Activated CD8-positive, alpha-beta T cell treated with anti-CD3 and anti-CD28 coated beads, Interleukin-2, amount 10 ng/mL, durations not matched to agents 7 days and 5 days (primary cell): ENCODE measurements at regions not wholly inside any gene's neighbourhood (a gene's known extent, or its start where the extent isn't known, plus 50 kb on each side); places are given as distances from the start of the nearest gene placed in this dataset.

Experiments used
- ATAC-seq: fragments of 150-1000 bp; cut with Tn5 transposase; one replicate; pipeline ENCODE4 v1.10.0; 2021; ENCODE audit warnings: moderate library complexity
- CTCF ChIA-PET: fragments of 350-600 bp; sonication (Branson Sonifier 250); formaldehyde crosslinking; loops from one replicate; lab custom pipeline; 2021; ENCODE audit warnings: antibody characterized with exemption; lab: Charles Lee
- POLR2A ChIA-PET: fragments of 350-600 bp; sonication (Branson Sonifier 250); formaldehyde crosslinking; loops from one replicate; lab custom pipeline; 2021; ENCODE audit warnings: antibody characterized with exemption; lab: Charles Lee
- DNase-seq: peaks from one replicate; pipeline ENCODE4 v3.0.0-alpha.2; 2020
- H3K27ac Mint-ChIP-seq: one replicate; pipeline ENCODE4 v1.8.0; 2021; ENCODE audit warnings: mild to moderate bottlenecking, mixed read lengths
- H3K27me3 Mint-ChIP-seq: one replicate; pipeline ENCODE4 v1.8.0; 2021; ENCODE audit warnings: low read depth, mixed read lengths
- H3K36me3 Mint-ChIP-seq: one replicate; pipeline ENCODE4 v1.8.0; 2021; ENCODE audit warnings: low read depth, mixed read lengths
- H3K4me1 Mint-ChIP-seq: one replicate; pipeline ENCODE4 v1.8.0; 2021; ENCODE audit warnings: low read depth, mixed read lengths
- H3K4me3 Mint-ChIP-seq: one replicate; pipeline ENCODE4 v1.8.0; 2021; ENCODE audit warnings: mild to moderate bottlenecking, mixed read lengths
- H3K9me3 Mint-ChIP-seq: one replicate; pipeline ENCODE4 v1.8.0; 2022; ENCODE audit warnings: mixed read lengths; ENCODE audit not compliant: insufficient read depth

DNA sequence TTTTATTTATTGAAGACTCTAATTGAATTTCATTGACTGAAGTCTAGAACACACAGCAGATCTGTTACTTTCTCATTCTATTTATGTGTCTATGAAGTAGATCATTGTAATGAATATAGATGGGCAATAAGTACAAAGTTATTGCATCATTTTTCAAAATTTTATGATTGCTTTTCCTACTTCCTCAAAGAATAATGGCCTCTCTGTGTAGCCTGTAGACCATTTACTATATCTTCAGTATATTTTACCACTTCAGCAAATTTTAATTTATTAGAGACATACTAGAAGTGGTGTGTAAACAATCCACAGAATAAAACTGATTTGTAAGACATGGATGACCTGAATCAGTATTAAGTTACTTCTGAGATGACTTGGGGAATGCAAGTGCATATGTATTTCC is 291.7 kb upstream of the FAR2 start:
- CTCF ChIA-PET = no interaction called here
- no peak for DNase-seq
- no peak overlapping the region for H3K4me3 Mint-ChIP-seq
- no peaks in the 10 kb centered on the region for H3K4me1 Mint-ChIP-seq
- no peaks in the 10 kb centered on the region for H3K36me3 Mint-ChIP-seq
- no peak overlapping the region for H3K27ac Mint-ChIP-seq
- POLR2A ChIA-PET = no interaction called here
- no peaks in the 10 kb centered on the region for H3K9me3 Mint-ChIP-seq
- no peak for ATAC-seq
- no peaks in the 10 kb centered on the region for H3K27me3 Mint-ChIP-seq

DNA sequence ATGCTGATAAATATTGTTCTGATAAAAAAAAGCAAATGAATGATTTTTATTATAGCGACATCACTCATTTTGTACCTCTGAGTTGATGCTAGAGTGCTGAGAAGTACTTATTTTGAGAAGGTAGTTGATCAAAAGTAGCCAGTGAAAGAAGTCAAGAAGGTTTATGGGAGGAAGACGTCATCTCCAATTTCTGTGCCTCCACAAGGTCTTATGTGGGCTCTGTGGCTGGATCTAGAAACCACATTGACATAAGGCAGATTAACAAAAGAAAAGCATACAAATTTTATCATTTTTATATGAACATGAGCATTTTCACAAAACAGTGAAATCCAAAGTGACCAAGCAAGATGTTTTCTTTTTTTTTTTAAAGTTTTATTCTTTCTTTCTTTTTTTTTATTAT is 289.5 kb upstream of the FAR2 start:
- Mint-ChIP-seq H3K4me1 (no peaks in the 10 kb centered on the region), H3K27me3 (no peaks in the 10 kb centered on the region), H3K9me3 (no peaks in the 10 kb centered on the region), H3K4me3 (no peak overlapping the region), H3K27ac (no peak overlapping the region), H3K36me3 (no peaks in the 10 kb centered on the region)
- POLR2A ChIA-PET = no interaction called here
- CTCF ChIA-PET = no interaction called here
- ATAC-seq = no peak
- no peak for DNase-seq

GRCh38 chr12:28865776-28866175 is 283.3 kb upstream of the FAR2 start:
- ATAC-seq (no peak), DNase-seq (no peak)
- CTCF ChIA-PET = no interaction called here
- POLR2A ChIA-PET = no interaction called here
- Mint-ChIP-seq H3K27ac (no peak overlapping the region), H3K9me3 (no peaks in the 10 kb centered on the region), H3K36me3 (no peaks in the 10 kb centered on the region), H3K4me1 (no peaks in the 10 kb centered on the region), H3K27me3 (no peaks in the 10 kb centered on the region), H3K4me3 (no peak overlapping the region)

- DNase-seq (no peak), ATAC-seq (no peak)
These were observed 282.8 kb upstream of the FAR2 start for GRCh38 chr12:28866296-28866695.

DNA sequence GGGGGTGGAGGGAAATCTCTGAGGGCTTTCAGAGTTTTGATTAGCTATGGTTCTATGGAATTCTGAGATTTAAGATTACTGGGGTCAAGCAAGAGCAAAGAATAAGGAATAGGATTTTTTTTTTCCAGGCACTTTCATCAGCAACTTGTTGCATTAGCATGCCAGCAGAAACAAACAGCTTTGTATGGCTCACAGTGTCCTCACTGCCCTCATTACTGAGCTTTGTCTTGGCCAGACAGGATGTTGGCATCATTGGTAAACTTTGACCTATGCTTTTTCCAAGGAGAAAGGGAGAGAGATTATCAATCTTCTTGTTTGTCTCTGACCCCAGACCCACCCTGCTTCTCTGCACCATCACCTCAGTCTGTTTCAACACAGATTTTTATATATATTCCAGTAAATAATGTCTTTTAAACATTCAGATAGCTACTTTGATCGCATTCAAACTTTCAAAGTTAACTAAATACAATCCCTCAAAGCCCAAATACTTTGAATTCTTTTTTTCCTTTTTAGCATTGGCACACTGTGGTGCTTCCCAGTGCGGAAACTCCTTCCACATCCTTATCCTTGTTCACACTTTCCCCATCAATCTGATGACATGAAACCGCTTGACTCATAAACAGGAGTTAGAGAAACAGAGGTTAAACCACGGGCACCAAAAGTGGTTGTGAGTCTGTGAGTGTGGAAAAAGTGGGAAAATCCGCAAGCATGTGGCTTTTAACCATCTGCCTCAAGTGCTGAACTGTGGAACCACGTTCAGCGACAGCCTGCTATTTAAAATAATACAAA is 282.2 kb upstream of the FAR2 start:
- no peaks in the 10 kb centered on the region for H3K4me1 Mint-ChIP-seq
- no peak overlapping the region for H3K4me3 Mint-ChIP-seq
- ChIA-PET CTCF (no interaction called here), POLR2A (no interaction called here)
- no peaks in the 10 kb centered on the region for H3K27me3 Mint-ChIP-seq
- ATAC-seq (no peak), DNase-seq (no peak)
- no peaks in the 10 kb centered on the region for H3K9me3 Mint-ChIP-seq
- H3K27ac Mint-ChIP-seq = no peak overlapping the region
- no peaks in the 10 kb centered on the region for H3K36me3 Mint-ChIP-seq

More at GRCh38 chr12:28866296-28866695, 282.8 kb upstream of the FAR2 start:
- ChIA-PET CTCF (no interaction called here), POLR2A (no interaction called here)
- no peaks in the 10 kb centered on the region for H3K4me1 Mint-ChIP-seq
- H3K27me3 Mint-ChIP-seq = no peaks in the 10 kb centered on the region
- no peak overlapping the region for H3K4me3 Mint-ChIP-seq
- H3K36me3 Mint-ChIP-seq = no peaks in the 10 kb centered on the region
- H3K27ac Mint-ChIP-seq = no peak overlapping the region
- H3K9me3 Mint-ChIP-seq = no peaks in the 10 kb centered on the region

- CTCF ChIA-PET = no interaction called here
- Mint-ChIP-seq H3K27ac (no peak overlapping the region), H3K4me3 (no peak overlapping the region), H3K36me3 (no peaks in the 10 kb centered on the region), H3K27me3 (no peaks in the 10 kb centered on the region), H3K4me1 (no peaks in the 10 kb centered on the region), H3K9me3 (no peaks in the 10 kb centered on the region)
- POLR2A ChIA-PET = no interaction called here
- DNase-seq (no peak), ATAC-seq (no peak)
These were observed 280.7 kb upstream of the FAR2 start for GRCh38 chr12:28868414-28868813.

DNA sequence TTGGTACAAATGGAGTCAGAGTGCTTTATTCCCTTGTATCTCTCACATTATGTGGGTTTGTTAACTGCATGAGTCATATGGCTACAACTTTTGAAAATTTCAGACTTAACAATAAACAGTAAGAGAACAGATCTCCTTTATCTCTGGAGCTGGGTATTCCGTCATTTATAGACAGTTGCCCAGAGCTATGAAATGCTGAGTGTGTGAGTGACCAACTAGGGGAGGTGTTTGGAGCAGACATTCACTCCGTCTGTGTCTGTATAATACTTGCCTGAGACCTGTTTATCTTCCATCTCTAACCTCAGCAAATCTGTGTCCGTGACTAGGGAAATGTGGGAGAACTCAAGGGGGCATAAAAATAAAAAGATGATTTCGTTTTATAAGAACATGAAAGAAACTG is 279.9 kb upstream of the FAR2 start:
- Mint-ChIP-seq H3K4me1 (no peaks in the 10 kb centered on the region), H3K27ac (no peak overlapping the region), H3K4me3 (no peak overlapping the region), H3K36me3 (no peaks in the 10 kb centered on the region), H3K9me3 (no peaks in the 10 kb centered on the region), H3K27me3 (no peaks in the 10 kb centered on the region)
- DNase-seq (no peak), ATAC-seq (no peak)
- ChIA-PET CTCF (no interaction called here), POLR2A (interaction anchor here (0.5 kb wide), 1 partner anchor 121 kb away, joined by 4 read pairs; no protein-coding TSS in a partner anchor)

GRCh38 chr12:28870839-28871440 is 278.1 kb upstream of the FAR2 start:
- no peaks in the 10 kb centered on the region for H3K9me3 Mint-ChIP-seq
- H3K4me1 Mint-ChIP-seq = no peaks in the 10 kb centered on the region
- H3K27me3 Mint-ChIP-seq = no peaks in the 10 kb centered on the region
- DNase-seq (no peak), ATAC-seq (no peak)
- H3K27ac Mint-ChIP-seq = no peak overlapping the region
- no peak overlapping the region for H3K4me3 Mint-ChIP-seq
- H3K36me3 Mint-ChIP-seq = no peaks in the 10 kb centered on the region
- CTCF ChIA-PET = no interaction called here
- POLR2A ChIA-PET = interaction anchor here (0.6 kb wide), 1 partner anchor 13 kb away, joined by 3 read pairs; no protein-coding TSS in a partner anchor

DNA sequence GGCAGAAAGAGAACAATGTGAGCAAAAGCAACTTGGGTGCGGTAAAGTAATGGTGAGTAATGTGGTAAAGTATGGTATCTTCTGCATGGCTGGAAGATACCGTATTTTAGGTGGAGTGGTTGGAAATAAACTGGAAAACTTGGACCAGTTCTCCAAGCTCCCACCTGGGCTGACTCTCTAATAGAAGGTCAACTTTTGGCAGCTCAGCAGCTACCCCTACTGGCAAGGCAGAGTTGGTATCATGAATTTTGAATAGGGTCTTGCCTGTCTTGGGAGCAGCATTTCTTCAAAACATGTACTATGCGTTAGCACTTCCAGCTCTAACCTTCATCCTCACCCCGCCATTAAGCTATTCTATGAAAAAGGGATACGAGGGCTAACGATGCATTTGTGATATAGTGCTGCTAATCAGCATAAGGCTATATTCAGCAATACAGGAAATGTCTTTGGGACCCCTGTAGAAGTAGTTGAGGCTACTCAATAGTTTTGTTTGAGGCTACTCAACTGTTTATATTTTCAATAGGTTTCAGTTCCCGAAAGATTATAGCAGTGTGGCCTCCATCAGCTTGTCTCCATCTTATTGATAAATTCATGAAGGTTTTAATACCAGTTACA is 276.3 kb upstream of the FAR2 start:
- H3K27ac Mint-ChIP-seq = no peak overlapping the region
- H3K27me3 Mint-ChIP-seq = no peaks in the 10 kb centered on the region
- ATAC-seq (no peak), DNase-seq (peak; percentile 24)
- POLR2A ChIA-PET = no interaction called here
- CTCF ChIA-PET = interaction anchor here (0.9 to 1.2 kb wide), 3 partner anchors 9 to 305 kb away, joined by 3 read pairs; no protein-coding TSS in a partner anchor
- H3K4me1 Mint-ChIP-seq = no peaks in the 10 kb centered on the region
- H3K36me3 Mint-ChIP-seq = no peaks in the 10 kb centered on the region
- H3K9me3 Mint-ChIP-seq = no peaks in the 10 kb centered on the region
- no peak overlapping the region for H3K4me3 Mint-ChIP-seq

GRCh38 chr12:28874758-28875157 is 274.3 kb upstream of the FAR2 start:
- H3K36me3 Mint-ChIP-seq = no peaks in the 10 kb centered on the region
- H3K4me1 Mint-ChIP-seq = no peaks in the 10 kb centered on the region
- H3K27ac Mint-ChIP-seq = no peak overlapping the region
- no peak overlapping the region for H3K4me3 Mint-ChIP-seq
- no peaks in the 10 kb centered on the region for H3K27me3 Mint-ChIP-seq
- no peaks in the 10 kb centered on the region for H3K9me3 Mint-ChIP-seq
- ChIA-PET POLR2A (no interaction called here), CTCF (interaction anchor here (0.8 kb wide), 1 partner anchor 934 kb away, joined by 3 read pairs; no protein-coding TSS in a partner anchor)
- ATAC-seq (no peak), DNase-seq (no peak)

DNA sequence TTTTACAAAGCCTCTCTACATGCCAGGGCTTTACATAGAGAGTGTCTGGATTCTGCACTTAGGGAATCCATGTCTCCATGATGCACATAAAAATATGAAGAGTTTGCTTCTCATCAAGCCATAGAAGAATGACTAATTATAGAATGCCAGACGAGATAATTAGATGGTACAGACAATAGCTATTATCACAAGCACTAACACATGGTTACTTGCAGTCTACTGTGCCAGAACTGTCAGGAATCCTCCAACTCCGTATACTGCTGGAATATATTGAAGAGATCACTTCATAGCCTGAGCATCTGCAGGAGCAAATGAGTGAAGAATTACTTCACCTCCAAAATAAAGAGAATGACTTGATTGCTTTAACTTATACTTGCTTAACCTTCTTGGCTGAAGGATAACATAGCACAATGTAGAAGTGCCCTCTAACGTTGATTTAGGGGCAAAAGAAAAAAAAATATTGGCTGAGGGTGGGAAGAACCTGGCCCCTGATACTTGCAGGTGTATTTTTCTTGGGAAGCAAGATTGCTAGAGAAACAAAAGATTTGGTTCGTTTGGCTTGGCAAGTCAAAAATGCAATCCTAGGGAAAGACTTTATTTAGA is 272.8 kb upstream of the FAR2 start:
- ChIA-PET CTCF (no interaction called here), POLR2A (no interaction called here)
- Mint-ChIP-seq H3K27ac (no peak overlapping the region), H3K4me3 (no peak overlapping the region), H3K9me3 (no peaks in the 10 kb centered on the region), H3K36me3 (no peaks in the 10 kb centered on the region), H3K4me1 (no peaks in the 10 kb centered on the region), H3K27me3 (no peaks in the 10 kb centered on the region)
- DNase-seq (no peak), ATAC-seq (no peak)

- Mint-ChIP-seq H3K36me3 (no peaks in the 10 kb centered on the region), H3K4me3 (no peak overlapping the region), H3K27ac (no peak overlapping the region), H3K4me1 (no peaks in the 10 kb centered on the region), H3K27me3 (no peaks in the 10 kb centered on the region), H3K9me3 (no peaks in the 10 kb centered on the region)
- ChIA-PET POLR2A (no interaction called here), CTCF (no interaction called here)
- DNase-seq (no peak), ATAC-seq (no peak)
These were observed 271.2 kb upstream of the FAR2 start for GRCh38 chr12:28877854-28878253.
